ENCODE measurements at regions not wholly inside any gene's neighbourhood (a gene's known extent, or its start where the extent isn't known, plus 50 kb on each side); places are given as distances from the start of the nearest gene placed in this dataset.

- H3K36me3 ChIP-seq (ENCODE audit: insufficient read depth, low read length): no peaks in the 10 kb centered on the region
- no peak overlapping the region for H2AFZ ChIP-seq (ENCODE audit: low read depth, low read length)
- no peak overlapping the region for H3K9ac ChIP-seq (ENCODE audit: low read length)
- H3K27me3 ChIP-seq (ENCODE audit: insufficient read depth, low read depth, low read length): no peaks in the 10 kb centered on the region
- no peaks in the 10 kb centered on the region for H3K79me2 ChIP-seq (replicated peaks; ENCODE audit: insufficient read depth, low read length)
- no peaks in the 10 kb centered on the region for H4K20me1 ChIP-seq (ENCODE audit: insufficient read depth)
- no peaks in the 10 kb centered on the region for H3K9me3 ChIP-seq (ENCODE audit: low read length)
- no peaks in the 10 kb centered on the region for H3F3A ChIP-seq (ENCODE audit: insufficient read depth, low read length, poor library complexity, severe bottlenecking)
- TF ChIP-seq POLR2AphosphoS5 (IDR thresholded peaks at IDR 0.05) (no peak), EZH2 (IDR thresholded peaks at IDR 0.05; ENCODE audit: borderline replicate concordance, insufficient read depth, low read length, poor library complexity, severe bottlenecking) (no peak)
- no peaks in the 10 kb centered on the region for H3K9me2 ChIP-seq (ENCODE audit: insufficient read depth, low read length)
- no peak overlapping the region for H3K27ac ChIP-seq (ENCODE audit: low read length)
- no peak overlapping the region for H3K4me2 ChIP-seq (ENCODE audit: low read length)
- no peak overlapping the region for H3K4me3 ChIP-seq (ENCODE audit: low read length)
Measured at GRCh38 chr1:222107267-222107666, 365.4 kb upstream of the DUSP10 start.

DNA sequence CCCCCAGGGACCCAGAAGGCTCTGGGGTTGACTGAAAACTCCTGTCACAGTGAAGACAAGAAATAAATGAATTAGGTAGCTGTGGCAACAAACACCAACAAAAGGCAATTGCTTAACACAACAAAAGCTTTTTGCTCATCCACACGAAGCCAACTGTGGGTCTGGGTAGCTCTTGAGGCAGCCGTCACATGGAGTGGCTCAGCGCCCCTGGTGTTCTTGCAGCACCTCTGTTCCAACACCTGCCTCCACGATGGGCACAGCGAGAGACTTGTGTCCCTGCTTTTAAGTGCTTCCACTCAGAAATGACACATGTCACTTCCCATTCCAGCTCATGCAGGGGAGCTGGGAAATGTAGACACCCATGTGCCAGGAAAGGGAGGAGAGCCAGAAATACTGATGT lies 364.5 kb upstream of the DUSP10 start:
- Histone ChIP-seq H3K9me3 (ENCODE audit: low read length) (no peaks in the 10 kb centered on the region), H3K4me2 (ENCODE audit: low read length) (no peak overlapping the region), H2AFZ (ENCODE audit: low read depth, low read length) (no peak overlapping the region), H3K27me3 (ENCODE audit: insufficient read depth, low read depth, low read length) (no peaks in the 10 kb centered on the region), H3K79me2 (replicated peaks; ENCODE audit: insufficient read depth, low read length) (no peaks in the 10 kb centered on the region), H3K4me3 (ENCODE audit: low read length) (no peak overlapping the region), H4K20me1 (ENCODE audit: insufficient read depth) (no peaks in the 10 kb centered on the region), H3K36me3 (ENCODE audit: insufficient read depth, low read length) (no peaks in the 10 kb centered on the region), H3F3A (ENCODE audit: insufficient read depth, low read length, poor library complexity, severe bottlenecking) (no peaks in the 10 kb centered on the region), H3K9me2 (ENCODE audit: insufficient read depth, low read length) (no peaks in the 10 kb centered on the region), H3K27ac (ENCODE audit: low read length) (no peak overlapping the region), H3K9ac (ENCODE audit: low read length) (no peak overlapping the region)
- no peak for TF ChIP-seq REST (IDR thresholded peaks at IDR 0.05; ENCODE audit: borderline replicate concordance)

DNA sequence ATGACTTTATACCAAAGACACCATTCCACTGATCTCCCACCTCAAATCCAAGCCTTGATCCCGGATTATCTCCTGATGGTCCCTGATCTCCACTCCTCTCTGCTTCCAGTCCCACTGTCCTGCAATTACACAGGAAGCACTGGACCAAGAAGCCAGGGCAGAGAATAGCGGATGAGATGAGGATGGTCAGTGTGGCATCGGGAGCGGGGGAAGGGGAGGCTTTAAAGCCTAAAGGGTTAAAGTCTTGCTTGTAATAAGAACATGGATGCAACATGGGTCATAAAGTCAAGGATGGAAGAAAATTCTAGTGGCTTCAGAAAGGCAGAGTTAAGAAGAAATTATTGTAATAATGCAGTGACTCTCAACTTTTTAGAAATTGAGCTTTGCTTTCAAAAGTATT lies 364.0 kb upstream of the DUSP10 start:
- no peak overlapping the region for H3K27ac ChIP-seq (ENCODE audit: low read length)
- no peak overlapping the region for H2AFZ ChIP-seq (ENCODE audit: low read depth, low read length)
- H3K9ac ChIP-seq (ENCODE audit: low read length): no peak overlapping the region
- no peaks in the 10 kb centered on the region for H3K9me3 ChIP-seq (ENCODE audit: low read length)
- H3K9me2 ChIP-seq (ENCODE audit: insufficient read depth, low read length): no peaks in the 10 kb centered on the region
- H3K4me3 ChIP-seq (ENCODE audit: low read length): no peak overlapping the region
- H3K79me2 ChIP-seq (replicated peaks; ENCODE audit: insufficient read depth, low read length): no peaks in the 10 kb centered on the region
- H3K27me3 ChIP-seq (ENCODE audit: insufficient read depth, low read depth, low read length): no peaks in the 10 kb centered on the region
- H3K4me2 ChIP-seq (ENCODE audit: low read length): no peak overlapping the region
- no peaks in the 10 kb centered on the region for H3K36me3 ChIP-seq (ENCODE audit: insufficient read depth, low read length)
- no peaks in the 10 kb centered on the region for H3F3A ChIP-seq (ENCODE audit: insufficient read depth, low read length, poor library complexity, severe bottlenecking)
- TF ChIP-seq EZH2 (IDR thresholded peaks at IDR 0.05; ENCODE audit: borderline replicate concordance, insufficient read depth, low read length, poor library complexity, severe bottlenecking) (no peak), REST (IDR thresholded peaks at IDR 0.05; ENCODE audit: borderline replicate concordance) (no peak), CTCF (IDR thresholded peaks at IDR 0.05; ENCODE audit: poor library complexity, severe bottlenecking) (no peak), SMC3 (conservative IDR thresholded peaks at IDR 0.05; ENCODE audit: poor library complexity) (no peak), EP300 (conservative IDR thresholded peaks at IDR 0.05; ENCODE audit: poor library complexity, severe bottlenecking) (no peak), RAD21 (conservative IDR thresholded peaks at IDR 0.05) (no peak), POLR2AphosphoS5 (IDR thresholded peaks at IDR 0.05) (no peak), TAF1 (IDR thresholded peaks at IDR 0.05; ENCODE audit: low read depth) (no peak), MXI1 (conservative IDR thresholded peaks at IDR 0.05; ENCODE audit: poor library complexity, severe bottlenecking) (no peak)
- no peaks in the 10 kb centered on the region for H4K20me1 ChIP-seq (ENCODE audit: insufficient read depth)

All from neural cell (in vitro differentiated cells).